Loucy (cell line): ENCODE measurements at regions not wholly inside any gene's neighbourhood (a gene's known extent, or its start where the extent isn't known, plus 50 kb on each side); places are given as distances from the start of the nearest gene placed in this dataset.

Experiments used
- EZH2phosphoT487 ChIP-seq: fragments of 200-600 bp; IDR thresholded peaks from 2 replicates; pipeline ENCODE4 v1.6.1; 2018; ENCODE audit warnings: antibody characterized with exemption, mild to moderate bottlenecking, moderate library complexity, borderline replicate concordance
- TF ChIP-seq, protein P1 (sequence below): fragments of 200-600 bp; sonication (generic); conservative IDR thresholded peaks from 2 replicates; pipeline ENCODE4 v1.5.1; 2014; ENCODE audit warnings: mild to moderate bottlenecking, antibody characterized with exemption, low read length

DNA sequence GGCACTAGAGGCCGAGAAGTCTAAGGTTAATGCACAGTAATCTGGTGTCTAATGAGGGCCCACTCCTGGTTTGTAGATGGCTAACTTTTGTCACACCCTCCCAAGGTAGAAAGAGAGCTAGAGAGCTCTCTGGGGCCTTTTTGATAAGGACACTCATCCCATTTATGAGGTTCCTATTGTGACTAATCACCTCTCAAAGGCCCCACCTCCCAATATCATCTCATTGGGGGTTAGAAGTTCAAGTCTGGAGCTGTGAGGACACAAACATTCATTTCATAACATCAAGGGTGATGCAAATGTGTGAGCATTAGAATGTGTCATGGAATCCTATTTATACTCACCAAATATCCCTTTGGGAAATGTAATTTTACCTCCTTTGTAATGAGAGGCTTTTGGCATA is 79.2 kb upstream of the SLC10A2 start:
- TF ChIP-seq, protein P1, sequence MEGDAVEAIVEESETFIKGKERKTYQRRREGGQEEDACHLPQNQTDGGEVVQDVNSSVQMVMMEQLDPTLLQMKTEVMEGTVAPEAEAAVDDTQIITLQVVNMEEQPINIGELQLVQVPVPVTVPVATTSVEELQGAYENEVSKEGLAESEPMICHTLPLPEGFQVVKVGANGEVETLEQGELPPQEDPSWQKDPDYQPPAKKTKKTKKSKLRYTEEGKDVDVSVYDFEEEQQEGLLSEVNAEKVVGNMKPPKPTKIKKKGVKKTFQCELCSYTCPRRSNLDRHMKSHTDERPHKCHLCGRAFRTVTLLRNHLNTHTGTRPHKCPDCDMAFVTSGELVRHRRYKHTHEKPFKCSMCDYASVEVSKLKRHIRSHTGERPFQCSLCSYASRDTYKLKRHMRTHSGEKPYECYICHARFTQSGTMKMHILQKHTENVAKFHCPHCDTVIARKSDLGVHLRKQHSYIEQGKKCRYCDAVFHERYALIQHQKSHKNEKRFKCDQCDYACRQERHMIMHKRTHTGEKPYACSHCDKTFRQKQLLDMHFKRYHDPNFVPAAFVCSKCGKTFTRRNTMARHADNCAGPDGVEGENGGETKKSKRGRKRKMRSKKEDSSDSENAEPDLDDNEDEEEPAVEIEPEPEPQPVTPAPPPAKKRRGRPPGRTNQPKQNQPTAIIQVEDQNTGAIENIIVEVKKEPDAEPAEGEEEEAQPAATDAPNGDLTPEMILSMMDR = no peak
- TF ChIP-seq EZH2phosphoT487 = no peak
